Fibroblast of villous mesenchyme (primary cell): ENCODE measurements at regions not wholly inside any gene's neighbourhood (a gene's known extent, or its start where the extent isn't known, plus 50 kb on each side); places are given as distances from the start of the nearest gene placed in this dataset.

Experiments
- DNase-seq: peaks from one replicate; pipeline ENCODE4 v3.0.0-alpha.2; 2010; ENCODE audit warnings: low read depth
- H3K4me3 ChIP-seq: 2 replicates; pipeline ENCODE4 v1.5.1; 2011; ENCODE audit warnings: low read depth, mild to moderate bottlenecking, low read length
- CTCF ChIP-seq: IDR thresholded peaks from 2 replicates; pipeline ENCODE4 v1.5.1; 2012; ENCODE audit warnings: low read depth, mild to moderate bottlenecking, low read length; ENCODE audit not compliant: insufficient read depth

- H3K4me3 ChIP-seq: no peak overlapping the region
- no peak for DNase-seq
- no peak for TF ChIP-seq CTCF
Observed at GRCh38 chr2:118470297-118470696, 377.2 kb downstream of the EN1 start.

- DNase-seq: no peak
- TF ChIP-seq CTCF: no peak
- H3K4me3 ChIP-seq: no peak overlapping the region
Observed at GRCh38 chr2:118469103-118469502, 378.3 kb downstream of the EN1 start.

GRCh38 chr2:118464546-118465265, 376.4 kb downstream of the INSIG2 start:
- H3K4me3 ChIP-seq: no peak overlapping the region
- DNase-seq: no peak
- no peak for TF ChIP-seq CTCF

GRCh38 chr2:118464046-118464445, 375.8 kb downstream of the INSIG2 start:
- H3K4me3 ChIP-seq: no peak overlapping the region
- no peak for TF ChIP-seq CTCF
- no peak for DNase-seq

GRCh38 chr2:118460425-118460824, 372.2 kb downstream of the INSIG2 start:
- no peak for TF ChIP-seq CTCF
- no peak for DNase-seq
- no peak overlapping the region for H3K4me3 ChIP-seq

GRCh38 chr2:118459426-118459825, 371.2 kb downstream of the INSIG2 start:
- TF ChIP-seq CTCF: no peak
- no peak overlapping the region for H3K4me3 ChIP-seq
- no peak for DNase-seq

GRCh38 chr2:118457951-118458350, 369.7 kb downstream of the INSIG2 start:
- no peak for TF ChIP-seq CTCF
- DNase-seq: no peak
- H3K4me3 ChIP-seq: no peak overlapping the region
